HL-60 (cell line): ENCODE measurements at regions not wholly inside any gene's neighbourhood (a gene's known extent, or its start where the extent isn't known, plus 50 kb on each side); places are given as distances from the start of the nearest gene placed in this dataset.

ENCODE experiments used
- CTCF ChIP-seq: IDR thresholded peaks from one replicate; pipeline ENCODE4 v1.5.1; 2011; ENCODE audit warnings: low read length, control low read depth, inconsistent platforms; ENCODE audit not compliant: insufficient read depth
- REST ChIP-seq: IDR thresholded peaks from 2 replicates; pipeline ENCODE4 v1.6.1; 2012; ENCODE audit warnings: low read depth; ENCODE audit not compliant: insufficient replicate concordance

- TF ChIP-seq REST (no peak), CTCF (no peak)
Observed at GRCh38 chr17:74070374-74070773, 133.1 kb upstream of the RPL38 start.
